Parathyroid adenoma (tissue), 2 donors: ENCODE measurements at regions not wholly inside any gene's neighbourhood (a gene's known extent, or its start where the extent isn't known, plus 50 kb on each side); places are given as distances from the start of the nearest gene placed in this dataset.

Source experiments
- H2AFZ ChIP-seq: fragments of 300-600 bp; sonication (generic); one replicate; pipeline ENCODE4 v1.7.0; 2017; ENCODE audit warnings: antibody characterized with exemption, mild to moderate bottlenecking
- H3K27ac ChIP-seq: fragments of 300-600 bp; sonication (generic); one replicate; pipeline ENCODE4 v1.7.0; 2017
- H3K27me3 ChIP-seq: fragments of 300-600 bp; sonication (generic); one replicate; pipeline ENCODE4 v1.7.0; 2017; ENCODE audit warnings: low read length; ENCODE audit not compliant: control insufficient read depth, insufficient read depth
- H3K36me3 ChIP-seq: fragments of 300-600 bp; sonication (generic); one replicate; pipeline ENCODE4 v1.7.0; 2017; ENCODE audit warnings: low read length; ENCODE audit not compliant: control insufficient read depth, insufficient read depth
- H3K4me1 ChIP-seq: fragments of 300-600 bp; sonication (generic); one replicate; pipeline ENCODE4 v1.7.0; 2017; ENCODE audit warnings: control low read depth
- H3K4me2 ChIP-seq: fragments of 300-600 bp; sonication (generic); one replicate; pipeline ENCODE4 v1.7.0; 2017; ENCODE audit warnings: low read length
- H3K4me3 ChIP-seq: fragments of 300-600 bp; sonication (generic); one replicate; pipeline ENCODE4 v1.7.0; 2017; ENCODE audit warnings: low read depth, low read length
- H3K79me2 ChIP-seq: fragments of 300-600 bp; sonication (generic); one replicate; pipeline ENCODE4 v1.7.0; 2017; ENCODE audit warnings: control low read depth
- H3K9ac ChIP-seq: fragments of 300-600 bp; sonication (generic); one replicate; pipeline ENCODE4 v1.7.0; 2017; ENCODE audit warnings: mild to moderate bottlenecking
- H3K9me3 ChIP-seq: fragments of 300-600 bp; sonication (generic); one replicate; pipeline ENCODE4 v1.7.0; 2017; ENCODE audit warnings: low read length; ENCODE audit not compliant: control insufficient read depth
- TF ChIP-seq, protein P1 (sequence below): fragments of 300-600 bp; sonication (generic); IDR thresholded peaks from one replicate; pipeline ENCODE4 v1.7.0; 2017; ENCODE audit warnings: antibody characterized with exemption, mild to moderate bottlenecking
- donor health status: primary hyperparathyroidism.

DNA sequence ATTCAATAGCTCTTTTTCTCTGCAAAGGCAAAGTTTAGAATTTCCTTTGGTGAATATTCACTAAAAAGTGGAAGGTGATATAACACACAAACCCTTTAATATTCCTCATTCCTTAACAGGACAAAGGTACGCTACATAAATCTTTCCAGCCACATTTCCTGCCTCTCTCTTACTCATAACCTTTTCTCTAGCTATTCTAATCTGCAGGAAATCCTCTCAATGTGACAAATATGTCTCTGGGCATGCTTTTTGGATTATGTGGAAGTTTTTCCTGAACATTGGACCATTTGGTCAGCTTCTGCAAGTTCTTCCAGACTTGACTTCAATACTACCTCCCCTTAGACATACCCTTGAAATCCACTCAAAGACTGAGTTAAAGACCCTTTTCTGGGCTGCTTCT, 186.3 kb upstream of the TUSC1 start:
- Histone ChIP-seq H3K4me2 (no peak overlapping the region), H3K9ac (no peak overlapping the region), H2AFZ (no peak overlapping the region), H3K36me3 (no peaks in the 10 kb centered on the region), H3K9me3 (no peaks in the 10 kb centered on the region), H3K79me2 (no peaks in the 10 kb centered on the region), H3K4me3 (no peak overlapping the region), H3K27me3 (no peaks in the 10 kb centered on the region), H3K4me1 (no peaks in the 10 kb centered on the region), H3K27ac (no peak overlapping the region)
- TF ChIP-seq, protein P1, sequence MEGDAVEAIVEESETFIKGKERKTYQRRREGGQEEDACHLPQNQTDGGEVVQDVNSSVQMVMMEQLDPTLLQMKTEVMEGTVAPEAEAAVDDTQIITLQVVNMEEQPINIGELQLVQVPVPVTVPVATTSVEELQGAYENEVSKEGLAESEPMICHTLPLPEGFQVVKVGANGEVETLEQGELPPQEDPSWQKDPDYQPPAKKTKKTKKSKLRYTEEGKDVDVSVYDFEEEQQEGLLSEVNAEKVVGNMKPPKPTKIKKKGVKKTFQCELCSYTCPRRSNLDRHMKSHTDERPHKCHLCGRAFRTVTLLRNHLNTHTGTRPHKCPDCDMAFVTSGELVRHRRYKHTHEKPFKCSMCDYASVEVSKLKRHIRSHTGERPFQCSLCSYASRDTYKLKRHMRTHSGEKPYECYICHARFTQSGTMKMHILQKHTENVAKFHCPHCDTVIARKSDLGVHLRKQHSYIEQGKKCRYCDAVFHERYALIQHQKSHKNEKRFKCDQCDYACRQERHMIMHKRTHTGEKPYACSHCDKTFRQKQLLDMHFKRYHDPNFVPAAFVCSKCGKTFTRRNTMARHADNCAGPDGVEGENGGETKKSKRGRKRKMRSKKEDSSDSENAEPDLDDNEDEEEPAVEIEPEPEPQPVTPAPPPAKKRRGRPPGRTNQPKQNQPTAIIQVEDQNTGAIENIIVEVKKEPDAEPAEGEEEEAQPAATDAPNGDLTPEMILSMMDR, result no peak

DNA sequence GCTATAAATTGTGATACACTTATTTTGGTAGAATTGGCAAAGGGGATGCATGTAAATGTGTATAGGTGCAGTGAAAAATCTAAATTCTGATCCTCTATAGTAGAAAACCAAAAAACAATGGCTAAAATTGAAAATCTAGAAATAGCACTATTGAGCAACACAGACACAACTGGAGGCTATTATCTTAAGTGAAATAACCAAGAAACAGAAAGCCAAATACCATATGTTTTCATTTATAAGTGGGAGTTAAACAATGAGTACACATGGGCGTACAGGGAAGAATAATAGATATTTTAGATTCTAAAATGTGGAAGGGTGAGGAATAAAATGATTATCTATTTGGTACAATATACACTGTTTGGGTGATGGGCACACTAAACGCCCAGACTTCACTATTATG, 183.2 kb upstream of the TUSC1 start:
- TF ChIP-seq, protein P1, result no peak
- no peaks in the 10 kb centered on the region for H3K4me1 ChIP-seq
- no peaks in the 10 kb centered on the region for H3K79me2 ChIP-seq
- no peak overlapping the region for H3K9ac ChIP-seq
- H3K9me3 ChIP-seq, result no peaks in the 10 kb centered on the region
- H3K4me3 ChIP-seq, result no peak overlapping the region
- H3K4me2 ChIP-seq, result no peak overlapping the region
- no peak overlapping the region for H2AFZ ChIP-seq
- no peak overlapping the region for H3K27ac ChIP-seq
- no peaks in the 10 kb centered on the region for H3K36me3 ChIP-seq
- H3K27me3 ChIP-seq, result no peaks in the 10 kb centered on the region

DNA sequence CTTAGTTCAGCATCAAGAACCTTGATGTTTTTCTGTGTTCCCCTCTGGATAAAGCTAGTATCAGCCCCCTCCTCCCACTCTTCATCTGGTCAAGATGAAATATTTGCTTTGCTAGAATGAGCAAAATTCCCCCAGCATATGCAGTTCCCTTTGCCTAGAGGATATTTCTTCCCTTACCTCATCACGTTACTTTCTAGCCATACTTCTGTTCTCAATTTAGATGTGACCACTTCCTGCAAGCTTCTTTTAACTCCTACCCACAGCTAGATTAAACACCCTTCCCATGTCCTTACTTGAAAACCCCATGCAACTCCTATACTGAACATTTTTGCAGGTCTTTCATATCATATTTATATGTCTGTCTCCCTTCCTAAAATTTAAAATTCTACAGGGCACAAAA, 178.9 kb upstream of the TUSC1 start:
- Histone ChIP-seq H3K9me3 (no peaks in the 10 kb centered on the region), H3K36me3 (no peaks in the 10 kb centered on the region), H3K4me2 (no peak overlapping the region), H3K4me1 (no peaks in the 10 kb centered on the region), H3K9ac (no peak overlapping the region), H3K27me3 (no peaks in the 10 kb centered on the region), H3K79me2 (no peaks in the 10 kb centered on the region), H3K4me3 (no peak overlapping the region), H3K27ac (no peak overlapping the region), H2AFZ (no peak overlapping the region)
- TF ChIP-seq, protein P1, result no peak

DNA sequence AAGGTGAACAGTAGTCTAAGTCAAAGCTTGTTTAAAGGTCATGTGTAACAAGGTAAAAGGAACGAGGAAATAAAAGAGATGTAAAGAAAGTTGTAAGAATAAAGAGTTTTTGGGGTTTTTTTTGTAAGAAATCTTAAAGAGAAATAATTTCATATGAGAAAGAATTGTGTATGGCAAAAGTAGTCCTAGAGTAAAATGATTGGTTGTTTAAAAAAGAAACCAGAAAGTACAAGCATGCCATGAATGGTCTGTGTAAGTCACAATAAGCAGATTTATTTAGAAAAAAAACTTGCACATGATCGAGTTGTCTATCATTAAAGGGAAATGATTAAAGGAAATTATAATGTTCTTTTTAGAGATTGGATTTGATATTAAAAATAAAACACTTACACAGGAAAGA, 172.6 kb upstream of the TUSC1 start:
- Histone ChIP-seq H3K4me1 (no peaks in the 10 kb centered on the region), H2AFZ (no peak overlapping the region), H3K4me3 (no peak overlapping the region), H3K79me2 (no peaks in the 10 kb centered on the region), H3K36me3 (no peaks in the 10 kb centered on the region), H3K9me3 (no peaks in the 10 kb centered on the region), H3K9ac (no peak overlapping the region), H3K27ac (no peak overlapping the region), H3K4me2 (no peak overlapping the region), H3K27me3 (no peaks in the 10 kb centered on the region)
- TF ChIP-seq, protein P1, result no peak

DNA sequence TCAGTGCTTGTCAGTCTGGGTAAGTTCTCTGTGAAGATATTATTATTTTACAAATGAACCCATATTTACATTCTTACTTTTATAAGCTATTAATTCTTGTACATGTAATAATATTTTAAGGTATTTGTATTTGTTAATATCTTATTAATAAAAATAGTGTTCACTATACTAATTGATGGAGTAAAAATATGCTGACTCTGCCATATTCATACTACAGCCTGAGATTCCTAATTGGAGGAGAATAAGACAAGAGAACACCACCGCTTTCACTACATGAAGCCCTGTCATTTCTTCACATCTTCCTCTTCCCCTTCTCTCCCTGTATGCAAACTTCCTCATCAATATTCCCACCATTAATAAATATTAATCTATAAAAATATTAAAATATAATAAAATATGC, 167.6 kb upstream of the TUSC1 start:
- no peaks in the 10 kb centered on the region for H3K36me3 ChIP-seq
- TF ChIP-seq, protein P1, result no peak
- no peak overlapping the region for H3K9ac ChIP-seq
- no peaks in the 10 kb centered on the region for H3K27me3 ChIP-seq
- no peak overlapping the region for H3K4me2 ChIP-seq
- H3K79me2 ChIP-seq, result no peaks in the 10 kb centered on the region
- H3K4me1 ChIP-seq, result no peaks in the 10 kb centered on the region
- no peak overlapping the region for H2AFZ ChIP-seq
- H3K27ac ChIP-seq, result no peak overlapping the region
- H3K4me3 ChIP-seq, result no peak overlapping the region
- H3K9me3 ChIP-seq, result no peaks in the 10 kb centered on the region
